LNCaP clone FGC (cell line): ENCODE measurements at regions not wholly inside any gene's neighbourhood (a gene's known extent, or its start where the extent isn't known, plus 50 kb on each side); places are given as distances from the start of the nearest gene placed in this dataset.

Experiments used
- DNase-seq: peaks from one replicate; pipeline ENCODE4 v3.0.0-alpha.2; 2011; ENCODE audit warnings: low read depth
- H3K4me3 ChIP-seq: 2 replicates; pipeline ENCODE4 v1.5.1; 2011; ENCODE audit warnings: mild to moderate bottlenecking, low read depth, low read length, control low read depth
- TF ChIP-seq, protein P1 (sequence below): IDR thresholded peaks from 2 replicates; pipeline ENCODE4 v1.5.1; 2012; ENCODE audit warnings: mild to moderate bottlenecking; ENCODE audit not compliant: control insufficient read depth, insufficient read depth; ENCODE audit errors: extremely low read depth

DNA sequence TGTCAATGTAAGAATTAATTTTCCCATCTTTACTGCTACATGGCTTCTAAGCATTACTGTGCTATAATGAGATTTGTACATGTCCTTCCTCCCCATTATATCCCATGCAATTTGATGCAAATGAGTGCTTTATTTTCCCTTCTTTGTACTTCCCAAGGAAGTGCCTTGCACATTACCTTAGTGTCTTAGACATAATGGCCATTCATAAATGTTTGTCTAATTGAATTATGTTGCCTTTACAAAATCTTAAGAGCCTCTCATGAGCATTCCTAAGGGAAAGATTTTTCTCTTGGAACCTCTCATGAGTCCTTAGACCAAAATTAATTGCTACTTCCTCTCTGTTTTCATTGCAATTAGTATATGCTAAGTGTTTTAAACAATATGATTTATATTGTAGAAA is 741.7 kb downstream of the RERGL start:
- TF ChIP-seq, protein P1, sequence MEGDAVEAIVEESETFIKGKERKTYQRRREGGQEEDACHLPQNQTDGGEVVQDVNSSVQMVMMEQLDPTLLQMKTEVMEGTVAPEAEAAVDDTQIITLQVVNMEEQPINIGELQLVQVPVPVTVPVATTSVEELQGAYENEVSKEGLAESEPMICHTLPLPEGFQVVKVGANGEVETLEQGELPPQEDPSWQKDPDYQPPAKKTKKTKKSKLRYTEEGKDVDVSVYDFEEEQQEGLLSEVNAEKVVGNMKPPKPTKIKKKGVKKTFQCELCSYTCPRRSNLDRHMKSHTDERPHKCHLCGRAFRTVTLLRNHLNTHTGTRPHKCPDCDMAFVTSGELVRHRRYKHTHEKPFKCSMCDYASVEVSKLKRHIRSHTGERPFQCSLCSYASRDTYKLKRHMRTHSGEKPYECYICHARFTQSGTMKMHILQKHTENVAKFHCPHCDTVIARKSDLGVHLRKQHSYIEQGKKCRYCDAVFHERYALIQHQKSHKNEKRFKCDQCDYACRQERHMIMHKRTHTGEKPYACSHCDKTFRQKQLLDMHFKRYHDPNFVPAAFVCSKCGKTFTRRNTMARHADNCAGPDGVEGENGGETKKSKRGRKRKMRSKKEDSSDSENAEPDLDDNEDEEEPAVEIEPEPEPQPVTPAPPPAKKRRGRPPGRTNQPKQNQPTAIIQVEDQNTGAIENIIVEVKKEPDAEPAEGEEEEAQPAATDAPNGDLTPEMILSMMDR = no peak
- no peak for DNase-seq

GRCh38 chr12:17344649-17345048 is 738.7 kb upstream of the LMO3 start:
- no peak overlapping the region for H3K4me3 ChIP-seq
- DNase-seq = no peak
- TF ChIP-seq, protein P1 = no peak

More for the DNA sequence above, 741.7 kb downstream of the RERGL start:
- H3K4me3 ChIP-seq = no peak overlapping the region

GRCh38 chr12:17342381-17342961 is 736.5 kb upstream of the LMO3 start:
- no peak for DNase-seq
- no peak overlapping the region for H3K4me3 ChIP-seq

GRCh38 chr12:17335487-17335886 is 729.5 kb upstream of the LMO3 start:
- TF ChIP-seq, protein P1 = no peak
- H3K4me3 ChIP-seq = no peak overlapping the region
- DNase-seq = no peak

More at GRCh38 chr12:17342381-17342961, 736.5 kb upstream of the LMO3 start:
- TF ChIP-seq, protein P1 = no peak

DNA sequence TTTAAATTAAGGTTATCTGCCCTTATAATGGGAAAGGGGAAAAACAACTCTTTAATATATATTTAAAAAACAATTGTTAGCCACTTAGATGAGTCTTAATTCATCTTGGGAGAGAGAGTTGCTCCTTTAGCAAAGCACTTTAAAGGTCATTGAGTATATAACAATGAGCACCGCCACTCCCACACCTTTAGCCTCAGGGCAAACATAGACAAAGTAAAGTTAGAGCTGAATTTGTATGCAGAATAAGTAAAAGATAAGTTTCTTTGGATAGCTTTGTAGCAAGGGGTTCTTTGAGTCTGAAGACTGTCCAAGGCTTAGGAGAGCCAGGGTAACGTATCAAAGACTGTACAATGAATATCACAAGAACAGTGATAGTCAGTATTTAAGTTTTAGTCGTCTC is 728.8 kb upstream of the LMO3 start:
- no peak for DNase-seq
- H3K4me3 ChIP-seq = no peak overlapping the region
- TF ChIP-seq, protein P1 = no peak

DNA sequence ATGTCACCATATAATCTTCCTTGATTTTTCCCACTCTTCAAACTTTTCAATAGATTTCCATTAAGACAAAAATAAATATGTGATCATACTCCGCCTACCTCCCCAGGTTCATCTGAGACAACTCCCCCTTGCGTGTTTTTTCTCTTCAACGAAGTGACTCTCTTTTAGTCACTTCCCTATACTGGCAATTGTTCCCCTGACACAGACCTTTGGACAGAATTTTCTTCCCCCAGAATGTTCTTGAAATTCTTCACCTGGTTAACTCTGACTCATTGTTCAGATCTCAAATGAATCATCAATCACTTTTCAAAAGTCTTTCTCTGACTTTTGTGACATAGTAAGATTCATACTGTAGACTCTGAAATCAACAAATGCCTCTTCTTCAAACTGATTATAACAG is 727.3 kb upstream of the LMO3 start:
- TF ChIP-seq, protein P1 = no peak
- no peak for DNase-seq
- no peak overlapping the region for H3K4me3 ChIP-seq

- DNase-seq = no peak
- TF ChIP-seq, protein P1 = no peak
Observed at GRCh38 chr12:17326649-17327048, 720.7 kb upstream of the LMO3 start.

More at GRCh38 chr12:17326649-17327048, 720.7 kb upstream of the LMO3 start:
- no peak overlapping the region for H3K4me3 ChIP-seq
